ENCODE measurements at regions not wholly inside any gene's neighbourhood (a gene's known extent, or its start where the extent isn't known, plus 50 kb on each side); places are given as distances from the start of the nearest gene placed in this dataset.

DNA sequence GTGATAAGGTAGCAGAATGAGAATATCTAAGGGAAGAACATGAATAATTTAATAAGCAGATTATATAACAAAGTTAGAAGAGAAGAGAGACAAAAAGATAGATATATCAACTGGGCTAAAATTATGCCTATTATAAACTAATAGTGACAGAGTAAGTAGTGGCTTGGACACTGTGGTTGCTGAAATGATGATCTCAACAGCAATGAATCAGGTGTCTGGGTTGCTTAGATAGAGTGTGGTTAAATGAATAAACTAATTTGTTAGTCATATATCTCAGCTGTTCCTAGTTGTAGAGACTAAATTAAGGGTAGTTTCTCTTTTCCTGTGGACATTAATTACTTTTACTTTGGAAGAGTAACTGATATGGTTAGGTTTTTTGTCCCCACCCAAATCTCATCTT, 1485.4 kb upstream of the CELF4 start:
- TF ChIP-seq, protein P1, sequence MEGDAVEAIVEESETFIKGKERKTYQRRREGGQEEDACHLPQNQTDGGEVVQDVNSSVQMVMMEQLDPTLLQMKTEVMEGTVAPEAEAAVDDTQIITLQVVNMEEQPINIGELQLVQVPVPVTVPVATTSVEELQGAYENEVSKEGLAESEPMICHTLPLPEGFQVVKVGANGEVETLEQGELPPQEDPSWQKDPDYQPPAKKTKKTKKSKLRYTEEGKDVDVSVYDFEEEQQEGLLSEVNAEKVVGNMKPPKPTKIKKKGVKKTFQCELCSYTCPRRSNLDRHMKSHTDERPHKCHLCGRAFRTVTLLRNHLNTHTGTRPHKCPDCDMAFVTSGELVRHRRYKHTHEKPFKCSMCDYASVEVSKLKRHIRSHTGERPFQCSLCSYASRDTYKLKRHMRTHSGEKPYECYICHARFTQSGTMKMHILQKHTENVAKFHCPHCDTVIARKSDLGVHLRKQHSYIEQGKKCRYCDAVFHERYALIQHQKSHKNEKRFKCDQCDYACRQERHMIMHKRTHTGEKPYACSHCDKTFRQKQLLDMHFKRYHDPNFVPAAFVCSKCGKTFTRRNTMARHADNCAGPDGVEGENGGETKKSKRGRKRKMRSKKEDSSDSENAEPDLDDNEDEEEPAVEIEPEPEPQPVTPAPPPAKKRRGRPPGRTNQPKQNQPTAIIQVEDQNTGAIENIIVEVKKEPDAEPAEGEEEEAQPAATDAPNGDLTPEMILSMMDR (IDR thresholded peaks at IDR 0.05) = no peak
- TF ChIP-seq POLR2A (IDR thresholded peaks at IDR 0.05) (no peak), POLR2AphosphoS5 (IDR thresholded peaks at IDR 0.05) (no peak)
